Muscle layer of colon (tissue), 2 donors: ENCODE measurements at regions not wholly inside any gene's neighbourhood (a gene's known extent, or its start where the extent isn't known, plus 50 kb on each side); places are given as distances from the start of the nearest gene placed in this dataset.

ENCODE experiments used
- H3K27ac ChIP-seq: one replicate; pipeline ENCODE4 v1.7.0; 2013; ENCODE audit warnings: low read depth, mild to moderate bottlenecking, low read length, moderate library complexity
- H3K27me3 ChIP-seq, 2 donors: one replicate each; pipeline ENCODE4 v1.7.0; 2013; ENCODE audit warnings: low read length in 2 of 2, mild to moderate bottlenecking in 2 of 2; ENCODE audit not compliant: insufficient read depth in 2 of 2, control insufficient read depth in 1 of 2
- H3K36me3 ChIP-seq: one replicate; pipeline ENCODE4 v1.7.0; 2013; ENCODE audit warnings: mild to moderate bottlenecking, low read length; ENCODE audit not compliant: insufficient read depth
- H3K4me1 ChIP-seq: one replicate; pipeline ENCODE4 v1.7.0; 2013; ENCODE audit warnings: mild to moderate bottlenecking, low read length; ENCODE audit not compliant: insufficient read depth
- H3K4me3 ChIP-seq, 2 donors: one replicate each; pipeline ENCODE4 v1.7.0; 2013; ENCODE audit warnings: low read length in 2 of 2, low read depth in 1 of 2, mild to moderate bottlenecking in 1 of 2, moderate library complexity in 1 of 2
- H3K9ac ChIP-seq: one replicate; pipeline ENCODE4 v1.7.0; 2013; ENCODE audit warnings: low read length
- H3K9me3 ChIP-seq: one replicate; pipeline ENCODE4 v1.7.0; 2013; ENCODE audit warnings: mild to moderate bottlenecking, low read length
- donor health status: abdominal sarcoma.
- donor health status: Adenocarcinoma of cecum.

DNA sequence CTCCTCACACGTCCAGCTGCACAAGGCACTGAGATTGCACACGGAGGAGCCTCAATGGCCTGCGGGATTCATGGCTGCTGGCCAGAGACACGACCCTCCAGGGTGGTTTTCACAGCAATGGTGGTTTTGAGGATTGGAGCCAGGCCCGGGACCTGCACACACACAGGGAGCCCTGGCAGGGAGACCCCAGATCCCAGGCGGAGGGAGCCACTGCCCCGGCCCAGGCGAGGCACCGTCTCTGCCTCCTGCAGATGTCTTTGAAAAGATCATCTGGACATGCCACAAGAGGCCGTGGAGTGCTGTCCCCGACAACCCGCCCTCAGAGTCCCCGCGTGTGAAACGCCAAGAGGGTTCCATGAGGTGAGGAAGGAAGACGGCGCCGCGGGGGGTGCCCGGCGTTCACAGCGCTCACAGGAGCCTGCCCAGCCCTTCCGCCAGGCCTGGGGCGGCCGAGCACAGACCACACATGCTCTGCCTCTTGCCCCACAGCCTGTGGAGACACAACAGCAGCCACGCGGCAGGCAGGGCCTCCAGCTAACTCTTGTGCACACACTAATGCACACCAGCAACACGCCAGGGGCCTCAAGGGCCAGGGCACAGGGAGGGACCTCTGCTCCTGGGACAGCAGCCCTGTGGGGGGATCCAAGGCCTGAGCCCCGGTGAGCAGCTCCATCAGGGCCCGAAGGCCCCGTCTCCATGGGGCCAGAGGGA, 72.8 kb upstream of the CTDP1 start:
- H3K27ac ChIP-seq: no peak overlapping the region
- H3K36me3 ChIP-seq: no peaks in the 10 kb centered on the region
- no peak overlapping the region for H3K9ac ChIP-seq
- no peaks in the 10 kb centered on the region for H3K4me1 ChIP-seq
- H3K27me3 ChIP-seq: no peaks in the 10 kb centered on the region
- H3K9me3 ChIP-seq: no peaks in the 10 kb centered on the region
- no peak overlapping the region for H3K4me3 ChIP-seq

DNA sequence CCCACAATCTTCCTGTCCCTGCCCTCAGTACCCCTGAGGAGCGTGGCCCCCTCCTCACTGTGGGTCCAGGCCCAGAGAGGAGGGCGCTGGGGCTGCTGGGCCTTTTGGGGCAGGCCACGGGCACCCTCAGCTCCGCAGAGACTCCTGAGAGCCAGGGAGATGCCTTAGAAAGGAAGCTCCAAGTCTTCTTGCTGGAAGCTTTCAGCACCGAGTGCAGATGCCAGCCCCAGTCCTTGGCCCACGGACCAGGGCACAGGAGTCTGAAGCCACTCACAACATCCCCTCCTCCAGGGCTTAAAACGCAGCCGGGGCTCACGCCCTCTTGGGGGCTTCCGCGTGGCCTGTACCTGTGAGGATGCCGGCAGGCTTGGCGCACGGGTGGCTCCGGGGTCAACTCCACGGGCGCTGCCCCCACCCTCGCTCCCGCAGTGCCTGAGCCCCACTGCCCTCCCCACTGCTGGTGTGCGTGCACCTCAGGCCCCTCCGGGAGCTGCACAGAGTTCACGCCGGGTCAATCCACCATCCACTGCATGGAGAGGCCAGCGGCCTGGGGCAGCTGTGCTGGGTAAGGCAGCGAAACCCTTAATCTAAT, 72.1 kb upstream of the CTDP1 start:
- Histone ChIP-seq H3K36me3 (no peaks in the 10 kb centered on the region), H3K27ac (no peak overlapping the region), H3K27me3 (no peaks in the 10 kb centered on the region), H3K4me3 (no peak overlapping the region), H3K9me3 (no peaks in the 10 kb centered on the region), H3K4me1 (no peaks in the 10 kb centered on the region), H3K9ac (no peak overlapping the region)

GRCh38 chr18:79608069-79608468, 71.5 kb upstream of the CTDP1 start:
- H3K27me3 ChIP-seq: no peaks in the 10 kb centered on the region
- H3K36me3 ChIP-seq: no peaks in the 10 kb centered on the region
- no peaks in the 10 kb centered on the region for H3K9me3 ChIP-seq
- H3K9ac ChIP-seq: no peak overlapping the region
- H3K27ac ChIP-seq: no peak overlapping the region
- no peaks in the 10 kb centered on the region for H3K4me1 ChIP-seq
- H3K4me3 ChIP-seq: no peak overlapping the region

GRCh38 chr18:79608535-79608934, 71.1 kb upstream of the CTDP1 start:
- no peaks in the 10 kb centered on the region for H3K9me3 ChIP-seq

GRCh38 chr18:79608999-79609461, 70.6 kb upstream of the CTDP1 start:
- Histone ChIP-seq H3K27me3 (no peaks in the 10 kb centered on the region), H3K9ac (no peak overlapping the region), H3K9me3 (no peaks in the 10 kb centered on the region), H3K4me1 (no peaks in the 10 kb centered on the region), H3K27ac (no peak overlapping the region), H3K36me3 (no peaks in the 10 kb centered on the region), H3K4me3 (no peak overlapping the region)

More at GRCh38 chr18:79608535-79608934, 71.1 kb upstream of the CTDP1 start:
- Histone ChIP-seq H3K27ac (no peak overlapping the region), H3K9ac (no peak overlapping the region), H3K4me1 (no peaks in the 10 kb centered on the region), H3K4me3 (no peak overlapping the region), H3K36me3 (no peaks in the 10 kb centered on the region), H3K27me3 (no peaks in the 10 kb centered on the region)

DNA sequence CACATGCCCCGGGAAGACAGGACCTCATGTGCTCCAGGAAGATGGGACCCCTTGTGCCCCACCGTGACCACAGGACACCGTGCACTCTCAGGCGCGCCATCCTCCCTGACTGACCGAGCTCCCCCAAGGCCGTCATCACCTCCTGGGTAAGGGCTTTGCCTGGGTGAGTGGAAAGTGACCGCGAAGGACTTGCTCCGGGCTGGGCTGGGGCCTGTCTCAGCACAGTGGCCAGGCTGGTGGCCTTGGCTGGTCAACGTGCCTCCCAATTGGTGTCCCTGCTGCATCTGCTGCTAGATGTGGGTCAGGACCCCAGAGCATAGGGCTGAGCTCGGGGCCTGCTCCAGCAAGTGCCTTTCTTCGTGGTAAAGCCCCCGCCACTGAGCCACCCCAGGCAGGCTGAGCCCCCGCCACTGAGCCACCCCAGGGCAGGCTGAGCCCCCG, 69.7 kb upstream of the CTDP1 start:
- Histone ChIP-seq H3K4me3 (no peak overlapping the region), H3K27me3 (no peaks in the 10 kb centered on the region), H3K27ac (no peak overlapping the region), H3K9ac (no peak overlapping the region), H3K9me3 (no peaks in the 10 kb centered on the region), H3K4me1 (no peaks in the 10 kb centered on the region), H3K36me3 (no peaks in the 10 kb centered on the region)

DNA sequence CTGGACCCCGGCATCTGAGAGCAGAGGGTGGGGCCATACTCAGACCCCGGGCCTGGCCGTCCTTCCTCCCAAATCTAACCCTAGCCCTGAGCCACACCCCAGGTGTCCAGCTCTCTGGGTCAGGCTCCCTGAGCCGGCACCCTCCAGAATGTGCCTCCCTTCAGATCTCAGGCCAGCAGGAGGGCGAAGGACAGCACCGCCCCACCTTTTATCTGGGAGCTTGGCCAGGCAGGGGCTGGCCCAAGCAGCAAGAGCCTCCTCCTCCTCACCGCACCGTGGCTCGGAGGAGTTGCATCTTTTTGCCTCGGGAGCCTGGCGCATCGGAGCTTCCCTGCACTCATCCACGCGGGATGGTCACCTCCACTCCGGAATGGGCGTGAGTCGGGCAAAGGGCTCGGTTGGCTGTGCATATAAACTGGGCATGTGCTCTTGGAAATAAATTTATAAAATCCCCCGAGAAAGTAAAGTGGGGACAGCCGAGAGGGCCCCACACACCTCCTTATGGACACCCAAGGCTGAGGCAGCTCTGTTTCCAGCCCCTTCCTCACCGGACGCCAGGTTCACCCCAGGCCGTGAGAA, 69.1 kb upstream of the CTDP1 start:
- Histone ChIP-seq H3K27ac (no peak overlapping the region), H3K4me1 (no peaks in the 10 kb centered on the region), H3K9me3 (no peaks in the 10 kb centered on the region), H3K36me3 (no peaks in the 10 kb centered on the region), H3K9ac (no peak overlapping the region), H3K4me3 (no peak overlapping the region), H3K27me3 (no peaks in the 10 kb centered on the region)

DNA sequence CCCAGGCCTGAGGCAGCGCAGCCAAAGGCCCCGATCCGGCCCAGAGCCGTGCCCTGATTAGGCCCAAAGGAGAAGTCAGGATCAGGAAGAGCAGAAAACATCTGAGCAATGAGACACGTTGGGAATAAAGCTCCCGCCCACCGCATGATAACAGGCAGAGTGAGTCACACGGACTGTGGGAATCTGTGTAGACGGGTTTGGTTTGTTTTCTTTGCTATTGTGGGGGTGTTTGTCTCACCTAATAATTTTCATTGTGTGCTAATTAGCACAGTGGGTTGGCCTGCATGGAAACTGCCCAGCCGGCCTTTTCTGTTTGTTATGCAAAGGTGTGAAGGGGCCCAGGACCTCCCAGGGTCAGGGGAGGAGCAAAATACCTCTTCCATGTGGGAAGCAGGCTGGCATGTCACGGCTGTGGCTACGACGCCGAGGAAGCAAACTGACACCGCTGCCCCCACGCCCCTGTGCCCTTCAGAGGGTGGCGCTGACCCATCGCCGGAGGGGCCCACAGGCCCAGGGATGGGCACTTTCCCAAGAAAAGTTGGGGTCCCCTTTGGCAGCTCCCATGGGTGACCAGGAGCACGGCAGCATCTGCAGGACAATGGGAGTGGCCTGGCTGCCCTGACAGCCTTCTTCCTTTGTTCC, 68.4 kb upstream of the CTDP1 start:
- Histone ChIP-seq H3K27ac (no peak overlapping the region), H3K36me3 (no peaks in the 10 kb centered on the region), H3K4me1 (no peaks in the 10 kb centered on the region), H3K4me3 (no peak overlapping the region), H3K9ac (no peak overlapping the region), H3K27me3 (no peaks in the 10 kb centered on the region), H3K9me3 (no peaks in the 10 kb centered on the region)

DNA sequence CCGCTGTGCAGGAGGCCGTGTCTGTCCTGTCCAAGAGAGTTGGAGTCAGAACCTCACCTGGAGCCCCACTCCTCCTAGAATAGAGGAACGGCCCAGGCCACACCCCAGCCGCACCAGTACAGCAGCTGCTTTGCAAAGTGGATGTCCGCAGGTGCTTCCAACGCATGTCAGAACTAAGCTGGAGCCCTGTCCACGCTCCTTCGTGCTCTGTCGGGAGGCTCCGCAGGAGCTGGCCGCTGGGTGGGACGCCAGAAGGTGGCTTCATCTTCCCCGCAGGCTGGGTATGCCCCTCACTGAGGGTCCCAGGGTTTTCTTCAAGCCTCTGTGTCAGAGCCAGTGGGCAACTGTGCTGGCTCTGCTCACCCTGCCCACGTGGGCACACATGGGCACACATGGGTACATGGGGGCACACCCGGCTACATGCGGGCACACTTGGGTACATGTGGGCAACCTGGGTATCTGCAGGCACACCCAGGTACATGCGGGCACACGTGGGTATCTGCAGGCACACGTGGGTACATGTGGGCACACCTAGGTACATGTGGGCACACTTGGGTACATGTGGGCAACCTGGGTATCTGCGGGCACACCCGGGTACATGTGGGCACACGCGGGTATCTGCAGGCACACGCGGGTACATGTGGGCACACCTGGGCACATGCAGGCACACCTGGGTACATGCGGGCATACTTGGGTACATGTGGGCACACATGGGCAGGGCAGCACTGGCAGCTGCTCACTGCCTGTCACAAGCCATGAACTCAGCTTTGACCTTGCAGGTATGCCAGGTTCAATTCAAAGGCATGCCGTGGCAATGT, 67.1 kb upstream of the CTDP1 start:
- Histone ChIP-seq H3K36me3 (no peaks in the 10 kb centered on the region), H3K27me3 (no peaks in the 10 kb centered on the region)

GRCh38 chr18:79613186-79613931, 66.2 kb upstream of the CTDP1 start:
- no peak overlapping the region for H3K27ac ChIP-seq
- no peaks in the 10 kb centered on the region for H3K9me3 ChIP-seq
- no peaks in the 10 kb centered on the region for H3K27me3 ChIP-seq
- no peaks in the 10 kb centered on the region for H3K4me1 ChIP-seq
- H3K4me3 ChIP-seq: no peak overlapping the region
- no peak overlapping the region for H3K9ac ChIP-seq
- H3K36me3 ChIP-seq: no peaks in the 10 kb centered on the region

More for the DNA sequence above, 67.1 kb upstream of the CTDP1 start:
- Histone ChIP-seq H3K27ac (no peak overlapping the region), H3K9ac (no peak overlapping the region), H3K4me1 (no peaks in the 10 kb centered on the region), H3K4me3 (no peak overlapping the region), H3K9me3 (no peaks in the 10 kb centered on the region)
